MCF 10A (cell line): ENCODE measurements at regions not wholly inside any gene's neighbourhood (a gene's known extent, or its start where the extent isn't known, plus 50 kb on each side); places are given as distances from the start of the nearest gene placed in this dataset.

Source experiments
- BruUV-seq: library from RNA; stranded (reverse); fragments of 400-500 nt; replicated peaks from 2 replicates; lab custom pipeline; 2021; lab: Mats Ljungman, UMichigan
- CTCF ChIA-PET: fragments of 300-600 bp; sonication (Branson Sonifier 250); formaldehyde crosslinking; extraction: SDS; loops from one replicate; lab custom pipeline; 2021; ENCODE audit warnings: antibody characterized with exemption, inconsistent platforms; lab: Yijun Ruan, JAX
- POLR2A ChIA-PET: fragments of 300-600, 350-650 bp; sonication (Branson Sonifier 250); formaldehyde crosslinking; extraction: SDS; loops from one replicate; lab custom pipeline; 2020; ENCODE audit warnings: antibody characterized with exemption, inconsistent platforms; lab: Yijun Ruan, JAX
- DNase-seq: peaks from one replicate; pipeline ENCODE4 v3.0.0-alpha.2; 2018; ENCODE audit not compliant: unreplicated experiment
- H3K27ac Mint-ChIP-seq: one replicate; pipeline ENCODE4 v1.8.0; 2022; ENCODE audit warnings: mild to moderate bottlenecking, low read depth, mixed read lengths; ENCODE audit not compliant: unreplicated experiment
- H3K27me3 Mint-ChIP-seq: one replicate; pipeline ENCODE4 v1.8.0; 2022; ENCODE audit warnings: mixed read lengths; ENCODE audit not compliant: insufficient read depth, unreplicated experiment
- H3K36me3 Mint-ChIP-seq: one replicate; pipeline ENCODE4 v1.8.0; 2022; ENCODE audit warnings: mild to moderate bottlenecking, moderate library complexity, mixed read lengths; ENCODE audit not compliant: insufficient read depth, unreplicated experiment
- H3K4me1 Mint-ChIP-seq: one replicate; pipeline ENCODE4 v1.8.0; 2022; ENCODE audit warnings: mixed read lengths; ENCODE audit not compliant: insufficient read depth, unreplicated experiment
- H3K4me3 Mint-ChIP-seq: one replicate; pipeline ENCODE4 v1.8.0; 2022; ENCODE audit warnings: mild to moderate bottlenecking, moderate library complexity, mixed read lengths; ENCODE audit not compliant: unreplicated experiment
- H3K9me3 Mint-ChIP-seq: one replicate; pipeline ENCODE4 v1.8.0; 2022; ENCODE audit warnings: mixed read lengths; ENCODE audit not compliant: unreplicated experiment
- intact Hi-C: fragments of 100-400 bp; cut with micrococcal nuclease; formaldehyde crosslinking; loops from 2 replicates; pipeline ENCODE4 v1.14.1; 2022
- TF ChIP-seq, protein P1 (sequence below): fragments of 200-600 bp; IDR thresholded peaks from one replicate; pipeline ENCODE4 v1.8.0; 2022; ENCODE audit warnings: antibody characterized with exemption, mild to moderate bottlenecking; ENCODE audit not compliant: unreplicated experiment

DNA sequence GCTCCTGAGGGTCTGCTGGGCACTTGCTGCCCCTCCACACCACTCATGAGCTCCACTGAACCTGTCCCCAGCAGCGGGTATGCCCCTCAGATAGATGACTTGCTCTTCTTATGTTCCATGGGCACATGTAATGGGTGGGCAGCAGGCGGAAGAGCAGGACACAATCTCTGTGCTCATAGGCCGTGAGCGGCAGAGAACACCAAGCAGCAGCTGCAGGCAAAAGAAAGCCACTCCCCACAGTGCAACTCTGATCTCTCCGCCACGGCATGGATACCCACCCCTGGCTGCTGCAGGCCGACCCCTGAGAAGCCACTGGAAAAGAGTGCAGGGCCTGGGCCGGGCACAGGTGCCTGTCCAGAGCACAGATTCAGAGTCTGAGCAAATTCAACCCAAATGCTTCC, 135.2 kb upstream of the RUNX3 start:
- Mint-ChIP-seq H3K9me3 (no peaks in the 10 kb centered on the region), H3K4me3 (no peak overlapping the region), H3K27me3 (no peaks in the 10 kb centered on the region), H3K4me1 (peaks cover 6% of the 10 kb centered on the region), H3K27ac (no peak overlapping the region), H3K36me3 (no peaks in the 10 kb centered on the region)
- ChIA-PET POLR2A (no interaction called here), CTCF (interaction anchor here (0.6 to 1.0 kb wide), 2 partner anchors 16 to 218 kb away, joined by 3 to 4 read pairs; no protein-coding TSS in a partner anchor)
- intact Hi-C loops, result no loop called here
- no TSS peak for BruUV-seq
- TF ChIP-seq, protein P1, sequence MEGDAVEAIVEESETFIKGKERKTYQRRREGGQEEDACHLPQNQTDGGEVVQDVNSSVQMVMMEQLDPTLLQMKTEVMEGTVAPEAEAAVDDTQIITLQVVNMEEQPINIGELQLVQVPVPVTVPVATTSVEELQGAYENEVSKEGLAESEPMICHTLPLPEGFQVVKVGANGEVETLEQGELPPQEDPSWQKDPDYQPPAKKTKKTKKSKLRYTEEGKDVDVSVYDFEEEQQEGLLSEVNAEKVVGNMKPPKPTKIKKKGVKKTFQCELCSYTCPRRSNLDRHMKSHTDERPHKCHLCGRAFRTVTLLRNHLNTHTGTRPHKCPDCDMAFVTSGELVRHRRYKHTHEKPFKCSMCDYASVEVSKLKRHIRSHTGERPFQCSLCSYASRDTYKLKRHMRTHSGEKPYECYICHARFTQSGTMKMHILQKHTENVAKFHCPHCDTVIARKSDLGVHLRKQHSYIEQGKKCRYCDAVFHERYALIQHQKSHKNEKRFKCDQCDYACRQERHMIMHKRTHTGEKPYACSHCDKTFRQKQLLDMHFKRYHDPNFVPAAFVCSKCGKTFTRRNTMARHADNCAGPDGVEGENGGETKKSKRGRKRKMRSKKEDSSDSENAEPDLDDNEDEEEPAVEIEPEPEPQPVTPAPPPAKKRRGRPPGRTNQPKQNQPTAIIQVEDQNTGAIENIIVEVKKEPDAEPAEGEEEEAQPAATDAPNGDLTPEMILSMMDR, result no peak
- DNase-seq, result no peak

DNA sequence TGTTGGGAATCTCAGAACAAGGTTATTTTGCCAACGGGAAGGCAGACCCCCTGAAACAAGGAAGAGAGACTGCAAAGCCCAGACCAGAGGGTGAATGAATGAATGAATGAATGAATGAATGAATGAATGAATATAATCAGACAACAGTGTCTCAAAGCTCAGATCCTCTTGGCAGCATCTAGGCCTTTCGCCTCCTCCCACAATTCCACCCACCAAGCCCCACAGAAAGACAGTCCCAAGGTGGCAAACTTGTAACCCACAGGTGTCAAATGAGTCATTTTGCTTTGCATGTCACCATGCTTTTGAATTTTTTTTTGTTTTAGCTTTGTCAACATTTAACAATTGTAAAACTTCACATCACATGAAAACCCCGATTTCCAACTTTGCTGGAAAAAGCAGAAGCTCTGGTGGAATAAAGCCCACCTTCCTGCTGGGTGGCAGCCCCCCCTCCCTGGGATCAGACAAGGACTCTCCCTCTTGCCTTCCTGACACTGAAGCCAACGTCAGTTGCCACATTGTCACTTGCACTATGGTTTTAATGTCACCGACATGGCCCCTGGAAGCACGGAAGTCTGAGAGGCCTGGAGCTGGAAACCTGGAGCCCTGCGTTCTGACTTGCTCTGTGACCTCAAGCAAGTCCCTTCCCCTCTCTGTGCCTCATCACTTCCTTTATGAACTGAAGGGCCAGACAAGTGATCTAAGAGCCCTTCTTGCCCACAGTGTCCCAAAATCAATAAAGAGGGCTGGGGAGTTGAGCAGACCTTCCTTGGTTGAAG, 134.6 kb upstream of the RUNX3 start:
- CTCF ChIA-PET, result interaction anchor here (0.6 kb wide), 1 partner anchor 15 kb away, joined by 4 read pairs; no protein-coding TSS in a partner anchor
- Mint-ChIP-seq H3K9me3 (no peaks in the 10 kb centered on the region), H3K36me3 (no peaks in the 10 kb centered on the region), H3K4me1 (peaks cover 6% of the 10 kb centered on the region), H3K4me3 (no peak overlapping the region), H3K27ac (no peak overlapping the region), H3K27me3 (no peaks in the 10 kb centered on the region)
- TF ChIP-seq, protein P1, result no peak
- intact Hi-C loops, result no loop called here
- POLR2A ChIA-PET, result no interaction called here
- DNase-seq, result no peak
- BruUV-seq, result no TSS peak

DNA sequence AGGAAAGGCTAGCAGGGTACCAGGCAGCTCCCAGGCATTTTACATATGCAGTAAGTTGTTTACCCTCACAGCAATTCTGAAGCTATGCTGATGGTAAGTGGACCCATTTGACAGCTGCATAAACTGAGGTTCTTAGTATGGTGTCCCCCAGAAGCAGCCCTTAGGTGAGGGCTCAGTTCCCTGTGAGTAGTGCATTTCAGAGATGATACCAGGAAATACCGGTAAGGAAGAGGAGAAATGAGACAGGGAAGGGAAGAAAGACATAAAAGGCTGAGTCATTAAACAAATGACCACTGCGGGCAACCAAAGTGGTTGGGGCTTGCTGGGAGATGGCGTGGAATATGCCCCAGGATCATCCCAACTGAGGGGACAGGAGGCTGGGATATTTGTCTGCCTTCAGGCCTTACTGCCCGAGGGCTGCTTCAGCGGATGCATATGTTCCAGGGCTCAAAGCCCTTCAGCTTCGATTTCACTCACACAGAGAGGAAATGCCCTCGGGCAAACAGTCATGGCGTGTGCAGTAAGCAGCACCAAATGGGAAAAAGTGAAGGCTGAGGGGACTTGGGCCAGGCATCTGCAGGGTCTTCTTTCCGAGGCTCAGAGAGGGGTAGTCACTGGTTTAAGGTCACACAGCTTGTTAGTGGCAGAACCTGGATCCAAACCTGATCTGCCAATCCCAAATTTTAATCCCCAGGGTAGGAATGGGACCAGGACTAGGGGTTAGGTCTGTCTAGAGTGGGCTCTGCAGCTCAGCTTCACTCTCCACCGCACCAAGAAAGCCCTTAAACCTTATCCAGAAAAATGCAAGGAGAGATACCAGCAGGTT, 133.7 kb upstream of the RUNX3 start:
- DNase-seq, result no peak
- no peaks in the 10 kb centered on the region for H3K9me3 Mint-ChIP-seq
- H3K4me3 Mint-ChIP-seq, result no peak overlapping the region
- TF ChIP-seq, protein P1, result no peak
- no peaks in the 10 kb centered on the region for H3K36me3 Mint-ChIP-seq
- H3K27me3 Mint-ChIP-seq, result no peaks in the 10 kb centered on the region
- ChIA-PET CTCF (no interaction called here), POLR2A (no interaction called here)
- no TSS peak for BruUV-seq
- H3K4me1 Mint-ChIP-seq, result peaks cover 6% of the 10 kb centered on the region
- H3K27ac Mint-ChIP-seq, result no peak overlapping the region
- intact Hi-C loops, result no loop called here

DNA sequence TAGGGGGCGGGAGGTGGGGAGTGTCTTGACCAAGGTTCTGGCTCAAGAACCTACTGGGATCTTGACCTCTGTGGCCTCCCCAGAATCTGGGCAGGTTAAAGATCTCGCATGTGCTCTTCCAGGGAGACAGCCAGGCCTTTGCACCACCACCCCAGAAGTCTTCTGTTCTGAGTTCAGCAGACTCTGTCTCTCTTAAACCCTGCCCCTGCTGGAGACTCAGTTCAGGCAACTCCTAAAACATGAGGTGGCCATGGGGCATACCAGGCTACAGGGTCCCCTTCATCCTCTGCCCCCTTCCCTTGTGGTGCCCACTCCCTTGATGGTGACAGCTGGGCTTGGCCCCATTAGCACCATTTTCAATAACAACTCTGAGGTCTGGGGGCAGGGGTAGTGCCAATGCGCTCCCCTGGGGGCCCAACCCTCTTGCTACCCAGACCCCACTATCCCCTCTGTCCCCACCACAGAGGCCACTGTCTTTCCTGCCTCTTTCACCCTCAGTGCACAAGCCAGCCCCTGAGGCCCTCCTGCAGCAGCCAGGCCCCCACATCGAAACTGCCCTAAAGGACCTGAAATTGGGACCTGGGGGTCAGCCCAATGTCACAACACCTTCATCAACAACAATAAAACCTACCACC, 132.7 kb upstream of the RUNX3 start:
- H3K27ac Mint-ChIP-seq, result no peak overlapping the region
- TF ChIP-seq, protein P1, result no peak
- intact Hi-C loops, result no loop called here
- no peak overlapping the region for H3K4me3 Mint-ChIP-seq
- no peak for DNase-seq
- POLR2A ChIA-PET, result no interaction called here
- CTCF ChIA-PET, result interaction anchor here (1.0 kb wide), 1 partner anchor 41 kb away, joined by 4 read pairs; no protein-coding TSS in a partner anchor
- peaks cover 6% of the 10 kb centered on the region for H3K4me1 Mint-ChIP-seq
- no peaks in the 10 kb centered on the region for H3K9me3 Mint-ChIP-seq
- no TSS peak for BruUV-seq
- H3K27me3 Mint-ChIP-seq, result no peaks in the 10 kb centered on the region
- H3K36me3 Mint-ChIP-seq, result no peaks in the 10 kb centered on the region
